HPDE6-E6E7 (cell line): ENCODE measurements at regions not wholly inside any gene's neighbourhood (a gene's known extent, or its start where the extent isn't known, plus 50 kb on each side); places are given as distances from the start of the nearest gene placed in this dataset.

Experiments used
- DNase-seq: peaks from one replicate; pipeline ENCODE4 v3.0.0; 2011; ENCODE audit warnings: missing footprints; ENCODE audit errors: extremely low spot score

- DNase-seq, result no peak
Observed at GRCh38 chr6:82072121-82072521, 175.4 kb downstream of the IBTK start.

GRCh38 chr6:82068721-82069120 lies 178.8 kb downstream of the IBTK start:
- DNase-seq, result no peak

GRCh38 chr6:82066991-82067411 lies 180.5 kb downstream of the IBTK start:
- DNase-seq, result no peak

- no peak for DNase-seq
Observed at GRCh38 chr6:82066196-82066595, 181.3 kb downstream of the IBTK start.

- DNase-seq, result no peak
Observed at GRCh38 chr6:82063574-82063973, 184.0 kb downstream of the IBTK start.

GRCh38 chr6:82062219-82062618 lies 185.3 kb downstream of the IBTK start:
- no peak for DNase-seq

- DNase-seq, result no peak
Observed at GRCh38 chr6:82057846-82058554, 189.5 kb downstream of the IBTK start.

GRCh38 chr6:82056567-82056966 lies 191.0 kb downstream of the IBTK start:
- DNase-seq, result no peak

GRCh38 chr6:82045965-82046756 lies 201.4 kb downstream of the IBTK start:
- DNase-seq, result no peak

- peak; percentile 49 for DNase-seq
Observed at GRCh38 chr6:82040405-82041221, 206.9 kb downstream of the IBTK start.

GRCh38 chr6:82038631-82039030 lies 208.9 kb downstream of the IBTK start:
- no peak for DNase-seq

GRCh38 chr6:82035526-82035925 lies 212.0 kb downstream of the IBTK start:
- no peak for DNase-seq

- DNase-seq, result no peak
Observed at GRCh38 chr6:82033631-82034211, 213.8 kb downstream of the IBTK start.

GRCh38 chr6:82032444-82032843 lies 215.1 kb downstream of the IBTK start:
- no peak for DNase-seq

- no peak for DNase-seq
Observed at GRCh38 chr6:82030761-82031503, 216.6 kb downstream of the IBTK start.

- peak; percentile 17 for DNase-seq
Observed at GRCh38 chr6:82030301-82030700, 217.2 kb downstream of the IBTK start.

GRCh38 chr6:82025271-82025670 lies 222.3 kb downstream of the IBTK start:
- DNase-seq, result no peak

- peak; percentile 51 for DNase-seq
Observed at GRCh38 chr6:82022614-82023129, 224.9 kb downstream of the IBTK start.

- DNase-seq, result no peak
Observed at GRCh38 chr6:82017773-82018172, 229.8 kb downstream of the IBTK start.

GRCh38 chr6:82017288-82017687 lies 230.3 kb downstream of the IBTK start:
- DNase-seq, result peak; percentile 81

GRCh38 chr6:82015526-82015925 lies 232.0 kb downstream of the IBTK start:
- DNase-seq, result no peak
